ENCODE measurements at regions not wholly inside any gene's neighbourhood (a gene's known extent, or its start where the extent isn't known, plus 50 kb on each side); places are given as distances from the start of the nearest gene placed in this dataset.

- DNase-seq = no peak
Observed at GRCh38 chr18:24941174-24941951, 410.6 kb downstream of the ZNF521 start.

GRCh38 chr18:24942144-24942543 lies 409.8 kb downstream of the ZNF521 start:
- no peak for DNase-seq

- DNase-seq = no peak
Observed at GRCh38 chr18:24947521-24948305, 404.3 kb downstream of the ZNF521 start.

- DNase-seq = no peak
Observed at GRCh38 chr18:24949908-24950307, 402.1 kb downstream of the ZNF521 start.

- no peak for DNase-seq
Observed at GRCh38 chr18:24954341-24954740, 397.6 kb downstream of the ZNF521 start.

- no peak for DNase-seq
Observed at GRCh38 chr18:24958001-24958400, 394.0 kb downstream of the ZNF521 start.

GRCh38 chr18:24959051-24959476 lies 392.9 kb downstream of the ZNF521 start:
- no peak for DNase-seq

- DNase-seq = no peak
Observed at GRCh38 chr18:24964216-24964615, 387.8 kb downstream of the ZNF521 start.

- no peak for DNase-seq
Observed at GRCh38 chr18:24968238-24968775, 383.7 kb downstream of the ZNF521 start.

- no peak for DNase-seq
Observed at GRCh38 chr18:24972577-24972976, 379.4 kb downstream of the ZNF521 start.

GRCh38 chr18:24974431-24974830 lies 377.5 kb downstream of the ZNF521 start:
- DNase-seq = no peak

GRCh38 chr18:24975496-24976372 lies 376.2 kb downstream of the ZNF521 start:
- no peak for DNase-seq

GRCh38 chr18:24976502-24976901 lies 375.5 kb downstream of the ZNF521 start:
- no peak for DNase-seq

GRCh38 chr18:24979235-24979634 lies 372.7 kb downstream of the ZNF521 start:
- DNase-seq = no peak

GRCh38 chr18:24982831-24983230 lies 369.1 kb downstream of the ZNF521 start:
- no peak for DNase-seq

- DNase-seq = no peak
Observed at GRCh38 chr18:24983566-24984139, 368.3 kb downstream of the ZNF521 start.

GRCh38 chr18:24985586-24985985 lies 366.4 kb downstream of the ZNF521 start:
- DNase-seq = no peak

GRCh38 chr18:24986666-24987302 lies 365.2 kb downstream of the ZNF521 start:
- no peak for DNase-seq

GRCh38 chr18:24987303-24988252 lies 364.4 kb downstream of the ZNF521 start:
- no peak for DNase-seq

- no peak for DNase-seq
Observed at GRCh38 chr18:24988253-24988840, 363.6 kb downstream of the ZNF521 start.
